ENCODE measurements at regions not wholly inside any gene's neighbourhood (a gene's known extent, or its start where the extent isn't known, plus 50 kb on each side); places are given as distances from the start of the nearest gene placed in this dataset.

DNA sequence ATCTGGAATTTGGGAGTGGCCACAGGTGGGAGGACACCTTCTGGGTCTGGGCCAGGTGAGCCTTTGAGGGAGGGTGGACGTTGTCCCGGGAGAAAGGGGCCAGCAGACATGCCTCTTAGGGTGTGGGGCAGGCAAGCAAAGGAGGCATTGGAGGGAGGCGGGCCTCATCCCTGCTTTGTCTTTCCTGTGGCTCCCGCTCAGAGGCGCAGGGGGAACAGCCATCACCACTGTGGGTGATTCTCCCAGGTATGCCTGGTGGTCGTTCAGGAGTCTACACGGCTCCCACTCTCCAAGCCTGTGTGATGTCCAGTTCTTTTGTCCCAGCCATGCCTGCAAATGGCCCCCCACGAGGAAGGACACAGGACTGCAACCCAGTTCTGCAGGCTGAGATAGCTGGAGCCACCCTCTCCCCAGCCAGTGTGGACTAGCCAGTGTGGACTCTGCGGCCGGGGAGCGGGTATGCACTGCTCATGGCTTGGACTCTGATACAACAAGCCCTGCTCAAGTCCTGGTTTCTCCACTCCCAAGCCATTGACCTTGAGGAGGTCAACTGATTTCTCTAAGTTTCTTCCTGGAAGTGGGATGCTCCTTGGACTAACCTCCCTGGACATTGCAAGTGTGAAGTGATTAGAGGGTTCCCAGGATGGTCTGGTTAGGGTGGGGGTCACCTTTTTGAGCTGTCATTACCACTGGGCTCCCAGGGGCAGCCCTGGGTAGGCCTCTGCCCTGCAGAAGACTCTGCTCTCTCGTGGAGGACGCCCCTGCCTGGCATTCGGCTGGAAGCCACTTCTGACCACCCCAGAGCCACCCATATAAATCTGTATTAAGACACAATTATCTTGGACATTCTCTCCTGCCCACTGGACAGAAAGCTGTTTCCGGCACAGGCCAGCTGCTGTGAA, 1151.2 kb downstream of the BRD1 start:
- TF ChIP-seq BHLHE40 (IDR thresholded peaks at IDR 0.05; ENCODE audit: low read depth, low read length): no peak
- TF ChIP-seq, protein P1, sequence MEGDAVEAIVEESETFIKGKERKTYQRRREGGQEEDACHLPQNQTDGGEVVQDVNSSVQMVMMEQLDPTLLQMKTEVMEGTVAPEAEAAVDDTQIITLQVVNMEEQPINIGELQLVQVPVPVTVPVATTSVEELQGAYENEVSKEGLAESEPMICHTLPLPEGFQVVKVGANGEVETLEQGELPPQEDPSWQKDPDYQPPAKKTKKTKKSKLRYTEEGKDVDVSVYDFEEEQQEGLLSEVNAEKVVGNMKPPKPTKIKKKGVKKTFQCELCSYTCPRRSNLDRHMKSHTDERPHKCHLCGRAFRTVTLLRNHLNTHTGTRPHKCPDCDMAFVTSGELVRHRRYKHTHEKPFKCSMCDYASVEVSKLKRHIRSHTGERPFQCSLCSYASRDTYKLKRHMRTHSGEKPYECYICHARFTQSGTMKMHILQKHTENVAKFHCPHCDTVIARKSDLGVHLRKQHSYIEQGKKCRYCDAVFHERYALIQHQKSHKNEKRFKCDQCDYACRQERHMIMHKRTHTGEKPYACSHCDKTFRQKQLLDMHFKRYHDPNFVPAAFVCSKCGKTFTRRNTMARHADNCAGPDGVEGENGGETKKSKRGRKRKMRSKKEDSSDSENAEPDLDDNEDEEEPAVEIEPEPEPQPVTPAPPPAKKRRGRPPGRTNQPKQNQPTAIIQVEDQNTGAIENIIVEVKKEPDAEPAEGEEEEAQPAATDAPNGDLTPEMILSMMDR (conservative IDR thresholded peaks at IDR 0.05; ENCODE audit: low read depth, low read length): no peak
- TF ChIP-seq MAFK (IDR thresholded peaks at IDR 0.05; ENCODE audit: low read depth, low read length): no peak
- no peak for TF ChIP-seq RAD21 (IDR thresholded peaks at IDR 0.05; ENCODE audit: low read length)
- TF ChIP-seq POLR2A (IDR thresholded peaks at IDR 0.05; ENCODE audit: low read depth, low read length): no peak
- no peak for TF ChIP-seq SMC3 (IDR thresholded peaks at IDR 0.05; ENCODE audit: low read depth, low read length)
- TF ChIP-seq CEBPB (IDR thresholded peaks at IDR 0.05; ENCODE audit: low read depth, low read length): no peak
- no peak for TF ChIP-seq NFE2L2 (IDR thresholded peaks at IDR 0.05; ENCODE audit: low read depth, low read length)
- TF ChIP-seq MXI1 (IDR thresholded peaks at IDR 0.05; ENCODE audit: borderline replicate concordance, low read depth, low read length): no peak
- TF ChIP-seq RCOR1 (IDR thresholded peaks at IDR 0.05; ENCODE audit: insufficient replicate concordance, low read length): no peak
- no peak for TF ChIP-seq RFX5 (IDR thresholded peaks at IDR 0.05; ENCODE audit: low read depth, low read length)
- no peak for TF ChIP-seq FOS (IDR thresholded peaks at IDR 0.05; ENCODE audit: low read depth, low read length)

All from IMR-90 (cell line).